ENCODE measurements at regions not wholly inside any gene's neighbourhood (a gene's known extent, or its start where the extent isn't known, plus 50 kb on each side); places are given as distances from the start of the nearest gene placed in this dataset.

- BruUV-seq (replicated peaks), result no TSS peak
- intact Hi-C loops (cut with micrococcal nuclease; ENCODE audit: unreplicated experiment), result no loop called here
- Histone ChIP-seq H3K9me3 (ENCODE audit: low read depth, low read length, poor library complexity, severe bottlenecking) (no peaks in the 10 kb centered on the region), H3K36me3 (ENCODE audit: insufficient read depth, low read length, poor library complexity, severe bottlenecking) (no peaks in the 10 kb centered on the region), H3K4me1 (ENCODE audit: insufficient read depth, low read length, poor library complexity, severe bottlenecking) (no peaks in the 10 kb centered on the region), H3K4me3 (ENCODE audit: low read depth, low read length, poor library complexity, severe bottlenecking) (no peak overlapping the region), H3K27me3 (replicated peaks; ENCODE audit: insufficient read depth, low read depth, low read length, poor library complexity) (no peaks in the 10 kb centered on the region), H3K27ac (ENCODE audit: low read depth, low read length, poor library complexity, severe bottlenecking) (no peak overlapping the region)
- POLR2A ChIA-PET (ENCODE audit: low non-redundant PET), result interaction anchor here (0.8 kb wide), 1 partner anchor 498 kb away, joined by 9 read pairs; no protein-coding TSS in a partner anchor
- CTCF ChIA-PET, result no interaction called here
- TF ChIP-seq CTCF (conservative IDR thresholded peaks at IDR 0.05; ENCODE audit: low read depth, low read length), result no peak
- no peak for TF ChIP-seq EZH2 (IDR thresholded peaks at IDR 0.05; ENCODE audit: borderline replicate concordance, low read depth, low read length, poor library complexity, severe bottlenecking)
- DNase-seq (ENCODE audit: low spot score), result no peak
Measured at GRCh38 chr3:177878192-177878591, 658.0 kb upstream of the KCNMB2 start.

- no peak for DNase-seq (ENCODE audit: low spot score)
- TF ChIP-seq EZH2 (IDR thresholded peaks at IDR 0.05; ENCODE audit: borderline replicate concordance, low read depth, low read length, poor library complexity, severe bottlenecking) (no peak), CTCF (conservative IDR thresholded peaks at IDR 0.05; ENCODE audit: low read depth, low read length) (no peak)
- Histone ChIP-seq H3K27me3 (replicated peaks; ENCODE audit: insufficient read depth, low read depth, low read length, poor library complexity) (no peaks in the 10 kb centered on the region), H3K4me1 (ENCODE audit: insufficient read depth, low read length, poor library complexity, severe bottlenecking) (no peaks in the 10 kb centered on the region), H3K27ac (ENCODE audit: low read depth, low read length, poor library complexity, severe bottlenecking) (no peak overlapping the region), H3K4me3 (ENCODE audit: low read depth, low read length, poor library complexity, severe bottlenecking) (no peak overlapping the region), H3K9me3 (ENCODE audit: low read depth, low read length, poor library complexity, severe bottlenecking) (no peaks in the 10 kb centered on the region), H3K36me3 (ENCODE audit: insufficient read depth, low read length, poor library complexity, severe bottlenecking) (no peaks in the 10 kb centered on the region)
- POLR2A ChIA-PET (ENCODE audit: low non-redundant PET), result no interaction called here
- no TSS peak for BruUV-seq (replicated peaks)
- intact Hi-C loops (cut with micrococcal nuclease; ENCODE audit: unreplicated experiment), result no loop called here
- CTCF ChIA-PET, result no interaction called here
Measured at GRCh38 chr3:177878957-177879356, 657.3 kb upstream of the KCNMB2 start.

GRCh38 chr3:177881351-177881750, 654.9 kb upstream of the KCNMB2 start:
- Histone ChIP-seq H3K9me3 (ENCODE audit: low read depth, low read length, poor library complexity, severe bottlenecking) (no peaks in the 10 kb centered on the region), H3K4me3 (ENCODE audit: low read depth, low read length, poor library complexity, severe bottlenecking) (no peak overlapping the region), H3K27ac (ENCODE audit: low read depth, low read length, poor library complexity, severe bottlenecking) (no peak overlapping the region), H3K4me1 (ENCODE audit: insufficient read depth, low read length, poor library complexity, severe bottlenecking) (peaks cover under 1% of the 10 kb centered on the region), H3K36me3 (ENCODE audit: insufficient read depth, low read length, poor library complexity, severe bottlenecking) (no peaks in the 10 kb centered on the region), H3K27me3 (replicated peaks; ENCODE audit: insufficient read depth, low read depth, low read length, poor library complexity) (no peaks in the 10 kb centered on the region)
- TF ChIP-seq CTCF (conservative IDR thresholded peaks at IDR 0.05; ENCODE audit: low read depth, low read length), result no peak
- TF ChIP-seq EZH2 (IDR thresholded peaks at IDR 0.05; ENCODE audit: borderline replicate concordance, low read depth, low read length, poor library complexity, severe bottlenecking), result no peak
- POLR2A ChIA-PET (ENCODE audit: low non-redundant PET), result no interaction called here
- DNase-seq (ENCODE audit: low spot score), result no peak
- intact Hi-C loops (cut with micrococcal nuclease; ENCODE audit: unreplicated experiment), result no loop called here
- BruUV-seq (replicated peaks), result no TSS peak
- CTCF ChIA-PET, result no interaction called here

Measured in A673 (cell line).